ENCODE measurements at regions not wholly inside any gene's neighbourhood (a gene's known extent, or its start where the extent isn't known, plus 50 kb on each side); places are given as distances from the start of the nearest gene placed in this dataset.

DNA sequence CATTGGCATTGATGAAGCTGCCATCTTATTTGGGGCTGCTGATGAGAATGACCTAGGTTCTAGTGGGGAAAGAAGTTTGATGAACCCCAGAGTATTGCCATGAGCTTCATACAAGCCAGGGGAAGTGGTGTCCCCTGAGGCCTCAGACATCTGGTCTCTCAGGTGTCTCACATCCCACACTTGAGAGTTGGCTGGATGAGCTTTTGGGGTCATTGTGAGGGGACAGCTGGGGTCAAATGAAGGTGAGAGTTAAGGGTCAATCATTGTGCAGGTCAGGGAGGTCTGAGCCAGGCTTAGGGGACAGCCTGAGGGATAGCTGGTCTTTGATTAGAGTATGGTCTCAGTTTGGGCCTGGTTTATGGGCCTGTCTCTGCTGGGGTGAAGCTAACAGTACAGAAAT is 336.5 kb downstream of the CYP26B1 start:
- no peak for TF ChIP-seq POLR2A (IDR thresholded peaks at IDR 0.05; ENCODE audit: low read depth, low read length)
- TF ChIP-seq POLR2AphosphoS5 (IDR thresholded peaks at IDR 0.05; ENCODE audit: low read depth, low read length): no peak
